HG03354 (cell line): ENCODE measurements at regions not wholly inside any gene's neighbourhood (a gene's known extent, or its start where the extent isn't known, plus 50 kb on each side); places are given as distances from the start of the nearest gene placed in this dataset.

Experiments used
- ATAC-seq: cut with Tn5 transposase; IDR thresholded peaks from one replicate; pipeline ENCODE4 v1.9.1; 2021; ENCODE audit warnings: mild to moderate bottlenecking; ENCODE audit not compliant: unreplicated experiment, poor library complexity, severe bottlenecking

GRCh38 chr3:181660337-181660736 is 51.4 kb upstream of the SOX2 start:
- ATAC-seq: no peak

- ATAC-seq: no peak
Measured at GRCh38 chr3:181637456-181637855, 74.3 kb upstream of the SOX2 start.

- no peak for ATAC-seq
Measured at GRCh38 chr3:181637056-181637455, 74.7 kb upstream of the SOX2 start.

GRCh38 chr3:181635141-181635540 is 76.6 kb upstream of the SOX2 start:
- ATAC-seq: no peak

GRCh38 chr3:181633556-181633955 is 78.2 kb upstream of the SOX2 start:
- ATAC-seq: no peak

- no peak for ATAC-seq
Measured at GRCh38 chr3:181631901-181632300, 79.8 kb upstream of the SOX2 start.

- ATAC-seq: no peak
Measured at GRCh38 chr3:181630853-181631252, 80.9 kb upstream of the SOX2 start.

GRCh38 chr3:181629711-181630110 is 82.0 kb upstream of the SOX2 start:
- ATAC-seq: no peak

GRCh38 chr3:181629029-181629428 is 82.7 kb upstream of the SOX2 start:
- ATAC-seq: no peak

- ATAC-seq: no peak
Measured at GRCh38 chr3:181628384-181628783, 83.3 kb upstream of the SOX2 start.

GRCh38 chr3:181626036-181626435 is 85.7 kb upstream of the SOX2 start:
- no peak for ATAC-seq

- no peak for ATAC-seq
Measured at GRCh38 chr3:181623924-181624694, 87.6 kb upstream of the SOX2 start.

GRCh38 chr3:181622365-181622764 is 89.4 kb upstream of the SOX2 start:
- ATAC-seq: no peak

GRCh38 chr3:181619897-181620296 is 91.8 kb upstream of the SOX2 start:
- no peak for ATAC-seq

- ATAC-seq: no peak
Measured at GRCh38 chr3:181618260-181618659, 93.5 kb upstream of the SOX2 start.

- ATAC-seq: no peak
Measured at GRCh38 chr3:181616088-181617070, 95.3 kb upstream of the SOX2 start.

GRCh38 chr3:181615666-181616065 is 96.1 kb upstream of the SOX2 start:
- ATAC-seq: no peak

- ATAC-seq: no peak
Measured at GRCh38 chr3:181614878-181615277, 96.8 kb upstream of the SOX2 start.

- ATAC-seq: no peak
Measured at GRCh38 chr3:181613813-181614212, 97.9 kb upstream of the SOX2 start.

GRCh38 chr3:181613191-181613590 is 98.5 kb upstream of the SOX2 start:
- no peak for ATAC-seq

- ATAC-seq: no peak
Measured at GRCh38 chr3:181610973-181611265, 100.8 kb upstream of the SOX2 start.
